Stimulated activated naive CD4-positive, alpha-beta T cell treated with Interleukin-2 at 50 U/mL for 16 hours (primary cell): ENCODE measurements at regions not wholly inside any gene's neighbourhood (a gene's known extent, or its start where the extent isn't known, plus 50 kb on each side); places are given as distances from the start of the nearest gene placed in this dataset.
"Not testable (repeated sequence)": the region's sequence is repeated elsewhere in the genome, so short reads cannot be mapped to it uniquely, and the experiment has no call there.

Experiments used
- DNase-seq: peaks from one replicate; lab custom pipeline; 2025; lab: John Stamatoyannopoulos, UW

DNA sequence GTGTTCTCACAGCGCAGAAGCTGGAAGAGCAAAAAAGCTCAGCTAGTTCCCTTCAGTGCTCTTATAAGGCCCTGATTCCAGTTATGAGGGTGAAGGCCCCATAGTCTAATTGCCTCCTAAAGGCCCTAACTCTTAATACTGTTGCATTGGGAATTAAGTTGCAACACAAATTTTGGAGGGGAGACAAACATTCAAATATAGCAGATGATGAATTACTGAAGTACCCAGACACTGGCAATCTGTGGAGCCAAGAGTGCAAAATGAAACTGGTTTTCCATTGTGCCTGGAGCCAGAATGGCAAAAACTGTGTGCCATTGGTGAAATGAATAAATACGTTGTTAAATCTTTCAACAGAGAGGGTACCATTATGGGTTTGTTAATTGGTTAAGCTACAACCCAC is 356.0 kb downstream of the PPARGC1A start:
- DNase-seq, result no peak

DNA sequence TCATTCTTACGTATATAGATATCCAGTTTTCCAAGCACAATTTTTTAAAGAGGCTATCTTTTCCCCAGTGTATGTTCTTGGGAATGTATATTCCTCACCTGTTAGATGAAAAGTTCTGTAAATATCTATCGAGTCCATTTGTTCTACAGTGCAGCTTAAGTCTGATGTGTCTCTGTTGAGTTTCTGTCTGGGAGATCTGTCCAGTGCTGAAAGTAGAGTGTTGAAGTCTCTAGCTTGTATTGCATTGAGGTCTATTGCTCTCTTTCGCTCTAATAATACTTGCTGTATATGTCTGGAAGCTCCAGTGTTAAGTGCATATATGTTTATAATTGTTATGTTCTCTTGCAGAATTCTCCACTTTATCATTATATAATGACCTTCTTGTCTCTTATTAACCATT is 373.1 kb downstream of the PPARGC1A start:
- DNase-seq, result no peak

DNA sequence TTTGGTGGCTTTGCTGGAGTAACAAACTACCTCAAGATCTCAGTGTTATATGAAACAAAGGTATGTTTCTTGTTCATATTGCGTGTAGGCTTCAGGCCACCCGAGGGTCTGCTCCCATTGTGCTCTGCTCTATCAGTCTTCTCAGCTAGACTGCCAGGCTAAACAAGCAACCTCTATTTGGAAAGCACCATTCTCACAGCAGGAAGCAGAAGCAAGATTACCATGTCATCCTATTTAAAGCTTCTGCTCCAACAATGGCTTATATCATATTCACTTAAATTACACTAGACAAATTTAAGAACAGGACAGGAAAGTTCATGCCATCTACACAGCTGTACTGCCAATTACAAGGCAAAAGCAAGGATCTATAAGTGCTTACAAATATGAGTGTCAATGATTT is 385.8 kb downstream of the PPARGC1A start:
- DNase-seq, result no peak

DNA sequence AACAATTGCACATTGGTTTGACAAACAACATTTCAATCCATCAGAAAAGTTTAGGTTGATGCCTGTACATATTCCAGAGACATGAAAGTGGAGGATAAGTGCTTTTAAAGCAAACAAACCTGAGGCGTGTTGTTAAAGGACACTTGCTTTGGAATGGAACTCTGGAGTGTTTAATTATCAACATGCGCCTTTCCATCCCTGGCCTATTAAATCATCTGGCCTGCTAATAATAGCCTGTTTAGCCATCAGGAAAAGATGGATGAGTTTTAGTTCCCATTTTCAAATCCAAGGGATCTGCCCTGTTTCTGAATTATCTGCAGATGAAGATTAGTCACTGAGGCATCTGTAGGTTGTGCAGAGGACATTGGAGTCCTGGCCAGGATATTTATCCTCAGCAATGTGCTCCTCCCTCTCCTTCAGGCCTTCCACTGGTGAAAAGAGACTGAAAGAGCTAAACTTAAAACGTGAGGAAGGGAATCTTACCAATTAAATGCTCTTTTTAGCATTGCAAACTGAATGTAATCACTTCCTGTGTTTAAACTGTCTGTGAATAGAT is 388.9 kb downstream of the PPARGC1A start:
- no peak for DNase-seq

DNA sequence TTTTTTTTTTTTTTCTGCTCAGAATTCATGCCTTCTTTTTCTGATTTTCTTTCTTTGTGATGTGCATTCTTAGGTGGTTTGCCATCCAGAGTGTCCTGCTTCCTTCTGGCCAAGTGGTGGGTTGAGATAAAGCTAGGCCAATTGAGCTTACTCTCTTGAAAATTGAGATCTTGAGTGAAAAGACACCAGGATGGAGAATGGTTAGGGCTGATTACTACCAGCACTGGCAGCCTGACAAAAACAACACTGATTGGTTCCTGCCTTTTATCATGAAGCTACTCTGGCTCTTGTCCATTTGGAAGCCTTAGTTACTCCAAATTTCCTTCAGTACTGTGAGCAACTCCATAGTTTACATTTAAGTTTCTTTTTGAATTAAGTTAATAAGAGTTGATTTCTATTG is 404.0 kb downstream of the PPARGC1A start:
- DNase-seq, result no peak

DNA sequence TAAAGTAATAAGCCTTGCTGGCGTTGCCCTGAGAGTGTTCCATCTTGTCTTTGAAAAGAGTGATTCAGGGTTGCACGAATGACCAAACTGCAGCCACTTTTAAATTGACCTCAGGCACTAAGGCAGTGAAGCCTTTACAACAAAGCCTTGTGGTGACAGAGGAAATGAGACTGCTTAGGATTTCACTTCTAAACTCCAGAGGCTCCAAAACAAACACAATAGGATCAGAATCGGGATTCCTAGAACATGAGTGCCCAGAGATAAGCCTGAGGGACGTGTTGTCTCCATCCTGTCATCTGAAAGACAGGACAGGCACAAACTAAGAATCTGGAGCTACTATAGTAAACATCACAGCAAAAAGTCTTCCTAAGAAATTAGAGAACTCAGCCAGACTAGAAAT is 405.2 kb downstream of the PPARGC1A start:
- DNase-seq, result no peak

DNA sequence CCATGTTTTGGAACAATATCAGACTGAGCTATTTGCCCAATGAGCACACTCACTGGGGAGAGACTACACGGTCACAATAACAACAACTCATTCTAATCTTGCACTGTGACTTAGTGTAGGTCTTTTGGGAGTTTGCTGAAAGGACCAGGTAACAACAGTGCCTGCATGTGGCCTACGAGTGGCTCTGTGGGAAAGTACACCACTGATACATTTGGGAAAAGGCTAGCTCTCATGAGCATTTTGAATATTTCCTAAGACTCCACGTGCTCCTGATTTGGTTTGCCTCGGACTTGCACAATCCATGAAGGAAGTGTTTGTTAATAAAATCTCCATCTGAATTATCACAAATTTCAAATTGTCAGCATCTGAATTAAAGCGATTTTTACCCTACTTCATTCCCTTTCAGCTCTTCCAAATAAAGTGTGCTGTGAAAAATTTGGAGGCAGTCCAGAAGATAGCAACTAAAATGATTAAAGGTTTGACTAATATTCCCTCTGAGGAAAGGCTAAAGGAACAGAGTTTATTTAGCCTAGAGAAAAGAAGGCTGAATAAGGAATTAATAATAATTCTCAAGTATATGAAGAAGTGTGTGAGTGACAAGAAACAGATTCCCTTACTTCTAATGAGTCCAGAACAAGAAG is 406.4 kb downstream of the PPARGC1A start:
- DNase-seq, result no peak

DNA sequence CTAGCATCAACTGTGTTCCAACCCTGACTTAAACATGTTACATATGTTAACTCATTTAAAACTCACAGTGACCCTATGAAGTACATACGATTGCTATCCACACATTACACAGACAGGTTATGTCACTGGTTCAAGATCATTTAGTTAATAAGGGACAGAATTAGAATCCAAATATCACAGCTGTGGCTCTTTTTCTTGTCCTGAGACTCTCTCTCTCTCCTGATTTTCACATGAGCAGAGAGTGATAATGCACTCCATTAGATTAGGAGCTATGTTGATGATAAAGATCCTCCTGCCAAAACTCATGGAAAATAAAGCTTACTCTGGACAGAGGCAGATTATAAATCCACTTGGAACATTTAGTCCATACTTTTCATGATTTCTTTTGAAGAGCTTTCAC is 408.3 kb downstream of the PPARGC1A start:
- no peak for DNase-seq

DNA sequence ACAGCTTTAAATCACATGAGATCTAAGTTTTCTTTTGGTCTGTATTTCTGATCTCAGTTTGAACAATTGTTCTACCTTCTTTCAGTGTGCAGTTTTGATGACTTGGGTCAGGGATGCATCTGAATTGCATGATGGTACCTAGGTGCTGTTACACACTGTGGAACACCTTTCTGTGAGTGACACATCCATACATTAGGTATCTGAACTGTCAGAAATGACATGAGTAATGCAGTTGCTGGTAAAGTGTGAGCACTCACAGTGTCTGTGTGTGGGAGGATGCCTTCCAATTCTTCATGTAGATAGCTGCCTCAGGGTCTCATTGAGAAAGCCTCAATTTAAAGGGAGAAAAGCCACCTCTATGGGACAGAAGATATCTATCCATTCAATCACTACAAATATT is 411.9 kb downstream of the PPARGC1A start:
- no peak for DNase-seq

DNA sequence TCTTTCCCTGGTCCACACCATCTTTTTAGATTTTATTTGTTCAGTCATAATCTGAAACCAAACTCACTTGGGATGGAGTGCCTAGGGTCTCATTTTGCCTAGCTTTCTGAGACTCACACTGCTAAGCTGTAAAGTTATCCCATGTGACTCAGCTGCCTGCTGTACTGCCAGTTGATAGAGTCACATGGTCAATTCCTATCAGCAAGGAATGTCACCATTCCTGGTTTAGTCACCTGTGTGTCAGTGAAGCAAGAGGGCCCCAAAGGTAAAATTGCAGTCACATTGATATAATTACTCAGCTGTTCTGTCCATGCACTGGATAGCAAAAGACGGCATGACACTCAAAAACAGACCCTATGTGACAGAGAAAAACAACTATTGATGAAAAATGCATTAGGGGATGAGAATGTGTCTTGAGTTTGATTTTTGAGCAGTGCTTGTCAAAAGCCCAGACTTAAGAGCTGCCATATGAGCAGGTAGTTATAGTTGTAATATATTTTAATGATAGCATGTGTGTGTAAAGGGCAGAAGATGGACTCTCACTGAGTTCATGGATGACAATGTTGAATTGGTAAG is 413.2 kb downstream of the PPARGC1A start:
- DNase-seq, result no peak

DNA sequence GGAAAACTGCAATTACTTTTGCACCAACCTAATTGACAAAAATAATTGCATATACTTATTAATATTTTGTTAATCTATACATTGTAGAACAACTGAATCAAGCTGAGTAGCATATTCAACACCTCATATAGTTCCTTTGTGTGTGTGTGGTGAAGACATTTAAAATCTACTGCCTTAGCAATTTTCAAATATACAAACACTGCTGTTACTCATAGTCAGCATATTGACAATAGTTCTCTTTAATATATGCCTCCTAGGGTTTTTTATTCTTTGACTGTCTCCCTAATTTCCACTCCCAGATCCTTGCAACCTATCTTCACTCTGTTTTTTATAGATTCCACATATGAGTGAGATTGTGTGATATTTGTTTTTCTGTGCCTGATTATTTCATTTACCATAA is 426.8 kb downstream of the PPARGC1A start:
- DNase-seq, result no peak

DNA sequence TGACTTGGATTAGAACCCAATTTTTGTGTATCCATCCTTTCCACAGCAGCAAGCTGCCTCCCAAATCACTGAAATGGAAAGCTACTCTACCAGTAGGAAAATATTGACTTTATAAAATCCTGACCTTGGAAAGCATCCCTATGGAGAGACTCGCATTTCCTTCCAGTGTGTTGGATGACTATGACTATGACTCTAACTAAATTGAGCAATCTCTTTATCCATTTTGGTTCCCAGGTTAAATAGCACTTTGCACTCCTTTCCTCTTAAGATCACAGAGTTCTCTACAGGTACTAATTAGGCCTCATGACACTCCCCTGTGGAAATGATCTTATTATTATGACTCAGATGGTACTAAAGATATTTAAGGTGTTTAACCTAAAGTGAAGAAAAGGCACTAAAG is 431.8 kb downstream of the PPARGC1A start:
- DNase-seq, result no peak

DNA sequence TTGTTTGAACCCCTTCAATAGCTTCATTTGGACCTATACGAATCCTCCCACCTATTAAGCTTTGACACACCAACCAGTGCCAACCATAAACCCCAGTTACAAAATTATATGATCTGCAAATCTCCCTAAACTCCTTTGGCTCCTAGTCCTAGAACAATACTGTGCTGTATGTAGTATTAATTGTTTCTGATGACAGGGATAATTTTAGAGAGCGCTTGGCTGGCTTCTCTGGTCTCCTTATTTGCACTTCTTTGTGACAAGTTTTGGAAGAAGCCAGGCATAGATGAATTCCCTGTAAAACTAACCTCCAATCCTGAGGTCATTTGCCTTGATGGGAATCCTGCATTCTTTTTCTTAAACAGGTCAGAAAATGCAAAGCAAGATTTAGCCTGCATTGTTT is 433.0 kb downstream of the PPARGC1A start:
- DNase-seq, result no peak

DNA sequence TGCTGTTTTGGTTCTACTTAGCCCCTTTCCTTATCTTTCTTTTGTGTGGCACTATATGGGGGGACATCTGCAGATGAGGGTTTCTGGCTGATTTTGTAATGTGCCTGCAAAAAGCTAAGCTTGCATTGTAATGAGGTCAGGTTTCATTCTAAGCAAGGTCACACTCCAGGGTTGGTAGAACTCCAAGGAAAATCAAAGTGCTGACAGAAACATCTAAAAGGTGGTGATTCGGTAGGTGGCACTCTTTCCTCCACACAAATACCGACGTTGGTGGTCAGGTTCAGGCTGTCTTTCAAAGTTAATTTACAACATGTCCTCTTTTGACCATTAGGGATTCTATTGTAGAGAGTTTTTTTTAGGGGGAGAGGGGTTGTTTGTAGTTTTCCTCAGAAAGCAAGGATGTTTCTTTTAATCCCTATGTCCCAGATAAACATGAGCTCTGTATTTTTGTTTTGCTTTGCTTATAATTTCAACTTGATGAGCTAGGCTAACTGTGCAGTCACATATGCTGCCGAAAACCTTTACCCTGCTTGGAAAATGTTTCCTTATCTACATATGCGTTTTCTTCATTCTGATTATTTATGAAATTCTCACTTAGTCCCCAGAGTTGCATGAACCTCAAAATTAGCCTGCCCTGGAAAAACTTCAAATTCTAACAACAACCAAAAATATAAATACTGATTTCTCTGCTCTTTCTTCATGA is 434.2 kb downstream of the PPARGC1A start:
- DNase-seq, result no peak

DNA sequence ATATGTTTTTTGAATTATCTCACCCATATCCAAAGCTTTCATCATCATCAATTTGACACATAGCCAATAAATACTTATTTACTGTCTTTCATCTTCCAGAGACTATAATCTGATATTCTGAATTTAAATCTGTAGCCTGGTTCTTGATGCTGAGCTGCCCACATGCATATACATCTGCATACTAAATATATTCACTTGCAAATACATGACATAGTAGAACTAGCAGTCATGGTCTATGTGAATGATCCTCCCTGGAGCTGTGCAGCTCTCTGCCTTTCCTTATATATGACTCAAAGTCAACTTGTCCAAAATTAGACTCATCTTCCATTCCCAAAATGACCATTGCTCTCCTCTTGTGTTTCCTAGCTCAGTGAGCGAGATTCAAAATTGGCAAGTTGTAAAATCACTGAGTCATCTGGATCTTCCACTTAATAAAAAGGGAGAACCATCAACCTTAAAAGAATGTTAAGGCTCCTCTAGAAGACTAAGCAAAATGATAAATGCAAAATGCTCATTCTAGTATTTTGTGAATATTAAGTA is 448.2 kb downstream of the PPARGC1A start:
- DNase-seq, result no peak

DNA sequence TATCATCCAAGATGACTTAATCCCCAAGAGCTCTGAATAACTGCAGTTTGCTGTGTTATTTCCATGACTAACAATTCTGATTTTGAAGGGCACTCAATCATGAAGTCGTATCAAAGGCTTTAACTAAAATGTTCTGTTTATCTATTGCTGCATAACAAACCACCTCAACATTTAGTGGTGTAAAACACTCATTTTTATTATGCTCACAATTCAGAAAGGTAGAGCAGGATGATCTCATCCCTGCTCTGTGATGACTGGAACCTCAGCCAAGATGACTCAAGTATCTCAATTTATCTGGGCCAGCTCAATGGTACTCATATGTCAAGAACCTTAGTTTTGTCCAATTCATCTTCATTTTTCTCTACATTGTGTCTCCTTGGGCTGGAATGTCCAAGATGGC is 451.1 kb downstream of the PPARGC1A start:
- DNase-seq, result no peak

DNA sequence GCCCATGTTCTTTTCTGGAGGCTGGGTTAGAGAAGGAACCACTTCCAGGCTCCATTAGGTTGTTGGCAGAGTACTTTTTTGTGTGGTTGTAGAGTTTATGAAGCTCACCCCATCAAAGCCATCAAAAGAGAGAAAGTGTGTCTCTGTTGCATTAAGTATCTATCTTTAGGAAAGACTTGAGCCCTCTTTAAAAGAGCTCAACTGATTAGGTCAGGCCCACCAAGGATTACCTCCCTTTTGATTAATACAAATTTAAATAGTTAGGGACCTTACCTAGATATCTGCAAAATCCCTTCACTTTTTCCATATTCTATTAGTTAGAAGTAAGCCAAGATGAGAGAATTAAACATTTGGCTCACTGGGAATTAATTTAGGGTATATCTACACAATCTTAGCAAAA is 460.4 kb downstream of the PPARGC1A start:
- no peak for DNase-seq

DNA sequence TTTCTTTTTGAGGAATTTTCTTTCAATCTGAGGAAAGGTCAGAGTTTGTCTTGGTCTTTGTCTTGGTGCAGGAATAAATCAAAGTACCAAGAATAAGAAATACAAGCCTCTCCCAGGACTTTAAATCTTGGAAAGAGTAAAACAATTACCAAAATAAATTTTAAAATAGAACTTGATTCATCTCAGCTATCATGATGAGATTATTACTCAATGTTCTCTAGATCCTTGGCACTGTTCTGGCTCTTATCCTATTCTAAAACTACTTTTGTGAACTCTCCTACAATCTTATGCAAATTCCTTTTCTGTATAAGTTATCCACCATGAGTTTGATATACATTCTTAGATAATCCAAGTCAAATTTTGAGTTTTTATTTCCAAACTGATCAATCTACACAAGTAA is 464.3 kb downstream of the PPARGC1A start:
- no peak for DNase-seq

DNA sequence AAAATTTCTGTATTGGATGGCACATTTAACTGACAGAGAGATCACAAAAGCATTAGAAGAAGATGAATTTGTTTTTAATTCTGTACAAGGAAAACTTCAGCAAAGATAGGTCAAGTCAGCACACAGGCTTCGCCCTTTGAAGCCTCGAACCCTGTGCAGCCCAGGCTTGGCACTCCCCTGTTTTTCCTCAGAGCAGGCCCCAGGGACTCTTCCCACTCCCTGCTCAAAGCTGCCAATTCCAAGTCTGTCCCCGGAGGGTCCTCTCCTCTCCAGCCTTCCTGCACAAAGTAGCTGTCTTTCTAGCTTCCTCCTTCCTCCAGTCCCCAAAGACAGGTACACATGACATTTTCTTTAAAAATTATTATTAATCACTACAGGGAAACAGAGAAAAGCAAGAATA is 466.3 kb downstream of the PPARGC1A start:
- no peak for DNase-seq

DNA sequence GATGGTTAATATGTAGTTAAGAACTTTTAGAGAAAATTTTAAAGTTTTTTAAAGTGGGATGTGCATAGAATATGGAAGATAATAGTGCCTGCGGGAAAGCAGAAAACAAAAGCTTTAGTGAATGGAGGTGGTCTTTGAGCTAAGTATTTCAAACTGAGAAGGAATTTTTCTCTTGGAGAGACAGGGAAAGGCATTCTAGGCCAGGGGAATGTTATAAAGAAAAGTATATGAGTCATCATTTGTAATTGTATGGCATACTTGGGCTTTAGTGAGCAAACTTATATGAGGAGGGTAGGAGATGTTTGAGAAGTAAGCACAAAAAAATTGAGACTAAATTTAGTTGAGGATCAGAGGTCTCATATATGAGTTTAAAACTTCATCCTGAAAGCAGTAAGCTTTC is 467.0 kb downstream of the PPARGC1A start:
- DNase-seq, result no peak

DNA sequence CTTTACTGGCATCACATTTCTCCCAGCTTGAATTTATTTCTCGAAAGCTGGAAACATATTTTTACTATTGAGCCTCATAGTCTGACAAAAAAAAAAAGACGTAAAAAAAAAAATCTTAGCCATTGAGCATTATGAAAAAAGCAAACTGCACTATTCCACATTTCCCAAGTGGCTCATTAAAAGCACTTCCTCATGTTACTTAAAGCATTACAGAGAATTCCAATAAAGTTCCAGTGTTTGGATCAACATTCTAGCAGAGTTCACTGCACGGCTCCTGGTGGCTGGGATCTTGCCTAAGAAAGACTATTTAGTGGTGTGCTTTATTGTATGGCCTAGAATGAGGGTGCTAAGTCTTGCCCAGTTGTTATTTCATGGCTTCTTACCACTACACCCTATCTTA is 476.2 kb downstream of the PPARGC1A start:
- no peak for DNase-seq

DNA sequence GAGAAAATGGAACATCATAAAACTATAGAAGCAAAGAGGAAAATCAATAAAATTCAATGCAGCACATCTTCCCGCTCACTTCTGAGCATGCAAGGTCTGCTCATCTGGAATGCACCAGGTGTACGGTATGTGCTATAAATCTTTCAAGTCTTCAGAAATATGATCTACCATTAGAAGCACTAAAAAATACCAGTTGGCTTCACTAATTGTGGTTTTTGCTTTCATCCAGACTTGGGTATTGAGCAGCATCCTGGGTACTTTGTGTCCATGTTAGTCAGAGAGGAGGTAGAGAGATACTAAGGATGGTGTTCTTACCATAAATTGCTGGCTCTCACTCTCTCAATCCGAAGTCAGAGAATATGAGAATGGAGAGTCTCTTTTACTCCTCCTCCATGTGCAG is 477.1 kb downstream of the PPARGC1A start:
- no peak for DNase-seq

DNA sequence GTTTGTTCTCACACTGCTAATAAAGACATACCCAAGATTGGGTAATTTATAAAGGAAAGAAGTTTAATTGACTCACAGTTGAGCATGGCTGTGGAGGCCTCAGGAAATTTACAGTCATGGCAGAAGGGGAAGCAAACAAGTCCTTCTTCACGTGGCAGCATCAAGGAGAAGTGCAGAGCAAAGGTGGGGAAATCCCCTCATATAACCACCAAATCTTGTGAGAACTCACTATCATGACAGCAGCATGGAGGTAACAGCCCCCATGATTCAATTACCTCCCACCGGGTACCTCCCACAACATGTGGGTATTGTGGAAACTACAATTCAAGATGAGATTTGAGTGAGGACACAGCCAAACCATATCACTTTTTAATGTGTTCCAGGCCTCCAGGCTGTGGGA is 480.9 kb downstream of the PPARGC1A start:
- not testable (repeated sequence) for DNase-seq
